SK-N-SH (cell line): ENCODE measurements at regions not wholly inside any gene's neighbourhood (a gene's known extent, or its start where the extent isn't known, plus 50 kb on each side); places are given as distances from the start of the nearest gene placed in this dataset.
A peak's percentile ranks its signal among the peaks of the same experiment; 100 is the strongest.

Experiments
- CHD2 ChIP-seq: fragments of 150-350 bp; IDR thresholded peaks from 2 replicates; pipeline ENCODE4 v1.6.1; 2018; ENCODE audit warnings: low read length; ENCODE audit not compliant: partially characterized antibody
- FOXJ3 ChIP-seq: sonication (generic); formaldehyde crosslinking; IDR thresholded peaks from 2 replicates; pipeline ENCODE4 v1.5.1; 2020; ENCODE audit warnings: mild to moderate bottlenecking, missing genetic modification reagents
- POLR2AphosphoS5 ChIP-seq: IDR thresholded peaks from 2 replicates; pipeline ENCODE4 v1.6.1; 2012; ENCODE audit warnings: low read depth, low read length
- RFX5 ChIP-seq: IDR thresholded peaks from 2 replicates; pipeline ENCODE4 v1.6.1; 2012; ENCODE audit warnings: mild to moderate bottlenecking, improper control_type of control experiment, low read length
- TF ChIP-seq, protein P1 (sequence below): fragments of 200-600 bp; sonication (generic); IDR thresholded peaks from 2 replicates; pipeline ENCODE4 v1.6.1; 2017; ENCODE audit warnings: antibody characterized with exemption, mild to moderate bottlenecking, moderate library complexity
- TF ChIP-seq, protein P2 (sequence below): IDR thresholded peaks from 2 replicates; pipeline ENCODE4 v1.6.1; 2012; ENCODE audit warnings: mild to moderate bottlenecking, low read depth, low read length, moderate library complexity
- TF ChIP-seq, protein P3 (sequence below): IDR thresholded peaks from 2 replicates; pipeline ENCODE4 v1.4.0; 2012; ENCODE audit warnings: low read depth, borderline replicate concordance

DNA sequence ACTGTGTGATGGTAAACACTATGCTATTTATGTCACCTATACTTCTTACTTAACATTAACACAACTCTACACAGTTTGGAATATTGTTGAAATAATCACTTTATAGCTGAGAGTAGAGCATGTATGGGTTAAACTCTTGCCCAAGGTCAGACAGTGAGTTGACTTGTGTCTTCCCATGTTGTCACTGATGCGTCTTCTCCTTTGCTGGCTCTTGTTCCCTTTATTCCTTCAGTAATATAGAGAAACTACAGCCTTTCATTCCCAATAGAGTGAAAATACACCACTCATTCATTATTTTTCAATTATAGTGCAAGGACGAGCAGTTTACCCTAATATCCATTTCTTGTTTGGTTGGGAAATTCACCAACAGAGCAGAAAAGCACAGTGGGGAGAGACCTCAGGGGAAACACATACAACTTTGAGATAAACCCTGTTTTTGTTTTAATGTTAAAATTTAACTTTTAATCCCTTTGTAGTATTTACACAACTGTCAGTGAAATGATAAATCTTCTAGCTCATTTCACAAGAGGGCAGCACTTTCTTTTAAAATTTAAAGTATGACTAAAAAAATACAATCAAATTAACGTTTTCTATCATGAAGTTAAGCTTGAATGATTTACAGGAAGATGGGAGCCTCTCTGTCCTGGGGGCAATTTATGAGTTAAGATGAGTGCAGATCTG lies 363.0 kb downstream of the UTRN start:
- TF ChIP-seq POLR2AphosphoS5 (no peak), CHD2 (no peak), FOXJ3 (CRISPR knock-in tag) (no peak), RFX5 (no peak)
- TF ChIP-seq, protein P1, sequence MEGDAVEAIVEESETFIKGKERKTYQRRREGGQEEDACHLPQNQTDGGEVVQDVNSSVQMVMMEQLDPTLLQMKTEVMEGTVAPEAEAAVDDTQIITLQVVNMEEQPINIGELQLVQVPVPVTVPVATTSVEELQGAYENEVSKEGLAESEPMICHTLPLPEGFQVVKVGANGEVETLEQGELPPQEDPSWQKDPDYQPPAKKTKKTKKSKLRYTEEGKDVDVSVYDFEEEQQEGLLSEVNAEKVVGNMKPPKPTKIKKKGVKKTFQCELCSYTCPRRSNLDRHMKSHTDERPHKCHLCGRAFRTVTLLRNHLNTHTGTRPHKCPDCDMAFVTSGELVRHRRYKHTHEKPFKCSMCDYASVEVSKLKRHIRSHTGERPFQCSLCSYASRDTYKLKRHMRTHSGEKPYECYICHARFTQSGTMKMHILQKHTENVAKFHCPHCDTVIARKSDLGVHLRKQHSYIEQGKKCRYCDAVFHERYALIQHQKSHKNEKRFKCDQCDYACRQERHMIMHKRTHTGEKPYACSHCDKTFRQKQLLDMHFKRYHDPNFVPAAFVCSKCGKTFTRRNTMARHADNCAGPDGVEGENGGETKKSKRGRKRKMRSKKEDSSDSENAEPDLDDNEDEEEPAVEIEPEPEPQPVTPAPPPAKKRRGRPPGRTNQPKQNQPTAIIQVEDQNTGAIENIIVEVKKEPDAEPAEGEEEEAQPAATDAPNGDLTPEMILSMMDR = peak; percentile 31
- TF ChIP-seq, protein P2, sequence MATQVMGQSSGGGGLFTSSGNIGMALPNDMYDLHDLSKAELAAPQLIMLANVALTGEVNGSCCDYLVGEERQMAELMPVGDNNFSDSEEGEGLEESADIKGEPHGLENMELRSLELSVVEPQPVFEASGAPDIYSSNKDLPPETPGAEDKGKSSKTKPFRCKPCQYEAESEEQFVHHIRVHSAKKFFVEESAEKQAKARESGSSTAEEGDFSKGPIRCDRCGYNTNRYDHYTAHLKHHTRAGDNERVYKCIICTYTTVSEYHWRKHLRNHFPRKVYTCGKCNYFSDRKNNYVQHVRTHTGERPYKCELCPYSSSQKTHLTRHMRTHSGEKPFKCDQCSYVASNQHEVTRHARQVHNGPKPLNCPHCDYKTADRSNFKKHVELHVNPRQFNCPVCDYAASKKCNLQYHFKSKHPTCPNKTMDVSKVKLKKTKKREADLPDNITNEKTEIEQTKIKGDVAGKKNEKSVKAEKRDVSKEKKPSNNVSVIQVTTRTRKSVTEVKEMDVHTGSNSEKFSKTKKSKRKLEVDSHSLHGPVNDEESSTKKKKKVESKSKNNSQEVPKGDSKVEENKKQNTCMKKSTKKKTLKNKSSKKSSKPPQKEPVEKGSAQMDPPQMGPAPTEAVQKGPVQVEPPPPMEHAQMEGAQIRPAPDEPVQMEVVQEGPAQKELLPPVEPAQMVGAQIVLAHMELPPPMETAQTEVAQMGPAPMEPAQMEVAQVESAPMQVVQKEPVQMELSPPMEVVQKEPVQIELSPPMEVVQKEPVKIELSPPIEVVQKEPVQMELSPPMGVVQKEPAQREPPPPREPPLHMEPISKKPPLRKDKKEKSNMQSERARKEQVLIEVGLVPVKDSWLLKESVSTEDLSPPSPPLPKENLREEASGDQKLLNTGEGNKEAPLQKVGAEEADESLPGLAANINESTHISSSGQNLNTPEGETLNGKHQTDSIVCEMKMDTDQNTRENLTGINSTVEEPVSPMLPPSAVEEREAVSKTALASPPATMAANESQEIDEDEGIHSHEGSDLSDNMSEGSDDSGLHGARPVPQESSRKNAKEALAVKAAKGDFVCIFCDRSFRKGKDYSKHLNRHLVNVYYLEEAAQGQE = no peak
- TF ChIP-seq, protein P3, sequence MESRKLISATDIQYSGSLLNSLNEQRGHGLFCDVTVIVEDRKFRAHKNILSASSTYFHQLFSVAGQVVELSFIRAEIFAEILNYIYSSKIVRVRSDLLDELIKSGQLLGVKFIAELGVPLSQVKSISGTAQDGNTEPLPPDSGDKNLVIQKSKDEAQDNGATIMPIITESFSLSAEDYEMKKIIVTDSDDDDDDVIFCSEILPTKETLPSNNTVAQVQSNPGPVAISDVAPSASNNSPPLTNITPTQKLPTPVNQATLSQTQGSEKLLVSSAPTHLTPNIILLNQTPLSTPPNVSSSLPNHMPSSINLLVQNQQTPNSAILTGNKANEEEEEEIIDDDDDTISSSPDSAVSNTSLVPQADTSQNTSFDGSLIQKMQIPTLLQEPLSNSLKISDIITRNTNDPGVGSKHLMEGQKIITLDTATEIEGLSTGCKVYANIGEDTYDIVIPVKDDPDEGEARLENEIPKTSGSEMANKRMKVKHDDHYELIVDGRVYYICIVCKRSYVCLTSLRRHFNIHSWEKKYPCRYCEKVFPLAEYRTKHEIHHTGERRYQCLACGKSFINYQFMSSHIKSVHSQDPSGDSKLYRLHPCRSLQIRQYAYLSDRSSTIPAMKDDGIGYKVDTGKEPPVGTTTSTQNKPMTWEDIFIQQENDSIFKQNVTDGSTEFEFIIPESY = no peak
